Liver (tissue), 3 donors: ENCODE measurements at regions not wholly inside any gene's neighbourhood (a gene's known extent, or its start where the extent isn't known, plus 50 kb on each side); places are given as distances from the start of the nearest gene placed in this dataset.

ENCODE experiments used
- CTCF ChIP-seq: fragments of 150-350 bp; IDR thresholded peaks from 2 replicates; pipeline ENCODE4 v1.5.1; 2017; ENCODE audit warnings: improper control_type of control experiment, low read depth, low read length; ENCODE audit not compliant: missing input control
- EGR1 ChIP-seq, 2 donors: IDR thresholded peaks; 2 replicates each; pipeline ENCODE4 v1.6.1; 2016 to 2018; ENCODE audit warnings: antibody characterized with exemption in 2 of 2, low read depth in 2 of 2
- FOXA1 ChIP-seq: IDR thresholded peaks from 2 replicates; pipeline ENCODE4 v1.6.1; 2016; ENCODE audit warnings: antibody characterized with exemption
- GABPA ChIP-seq, 2 donors: IDR thresholded peaks in 1 of 2; conservative IDR thresholded peaks in 1 of 2; 2 replicates each; pipeline ENCODE4 v1.6.1; 2016; ENCODE audit warnings: antibody characterized with exemption in 2 of 2, mild to moderate bottlenecking in 1 of 2, moderate library complexity in 1 of 2
- HNF4A ChIP-seq, 2 donors: conservative IDR thresholded peaks; 2 replicates each; pipeline ENCODE4 v1.6.1; 2016; ENCODE audit warnings: antibody characterized with exemption in 2 of 2, mild to moderate bottlenecking in 2 of 2
- JUND ChIP-seq, 2 donors: IDR thresholded peaks; 2 replicates each; pipeline ENCODE4 v1.6.1; 2016; ENCODE audit warnings: antibody characterized with exemption in 2 of 2
- MAX ChIP-seq: IDR thresholded peaks from 2 replicates; pipeline ENCODE4 v1.6.1; 2016; ENCODE audit warnings: antibody characterized with exemption
- NR2F2 ChIP-seq: IDR thresholded peaks from 2 replicates; pipeline ENCODE4 v1.6.1; 2016; ENCODE audit warnings: antibody characterized with exemption
- REST ChIP-seq: IDR thresholded peaks from 2 replicates; pipeline ENCODE4 v1.6.1; 2016; ENCODE audit warnings: antibody characterized with exemption, mild to moderate bottlenecking
- SP1 ChIP-seq: IDR thresholded peaks from 2 replicates; pipeline ENCODE4 v1.6.1; 2018; ENCODE audit warnings: antibody characterized with exemption, mild to moderate bottlenecking
- TAF1 ChIP-seq: conservative IDR thresholded peaks from 2 replicates; pipeline ENCODE4 v1.6.1; 2016; ENCODE audit warnings: antibody characterized with exemption, mild to moderate bottlenecking
- YY1 ChIP-seq: IDR thresholded peaks from 2 replicates; pipeline ENCODE4 v1.6.1; 2016; ENCODE audit warnings: antibody characterized with exemption, mild to moderate bottlenecking
- ZBTB33 ChIP-seq: IDR thresholded peaks from 2 replicates; pipeline ENCODE4 v1.6.1; 2016; ENCODE audit warnings: antibody characterized with exemption
- donor health status: healthy.
- donor health status: healthy.

GRCh38 chr18:78914249-78914935 lies 65.2 kb upstream of the SALL3 start:
- TF ChIP-seq EGR1 (IDR thresholded peaks at IDR 0.05; ENCODE audit: low read depth in 2 of 2), result no peak
- no peak for TF ChIP-seq CTCF
- no peak for TF ChIP-seq MAX
- TF ChIP-seq YY1, result no peak
- no peak for TF ChIP-seq TAF1
- TF ChIP-seq GABPA (IDR thresholded peaks at IDR 0.05 in 1 of 2, conservative IDR thresholded peaks at IDR 0.05 in 1 of 2), result no peak
- no peak for TF ChIP-seq JUND (IDR thresholded peaks at IDR 0.05)
- TF ChIP-seq SP1, result no peak
- no peak for TF ChIP-seq ZBTB33
- TF ChIP-seq FOXA1, result no peak
- no peak for TF ChIP-seq NR2F2
- no peak for TF ChIP-seq REST
- no peak for TF ChIP-seq HNF4A (conservative IDR thresholded peaks at IDR 0.05)
